Loucy (cell line): ENCODE measurements at regions not wholly inside any gene's neighbourhood (a gene's known extent, or its start where the extent isn't known, plus 50 kb on each side); places are given as distances from the start of the nearest gene placed in this dataset.
A peak's percentile ranks its signal among the peaks of the same experiment; 100 is the strongest.

Experiments used
- H2AFZ ChIP-seq: fragments of 200-600 bp; sonication (generic); 2 replicates; pipeline ENCODE4 v1.6.0; 2016; ENCODE audit warnings: antibody characterized with exemption, mild to moderate bottlenecking, low read length, moderate library complexity
- H3F3A ChIP-seq: fragments of 200-600 bp; 2 replicates; pipeline ENCODE4 v1.6.0; 2016; ENCODE audit warnings: antibody characterized with exemption, low read depth, mild to moderate bottlenecking
- H3K27me3 ChIP-seq: fragments of 200-600 bp; sonication (generic); 2 replicates; pipeline ENCODE4 v1.6.1; 2014; ENCODE audit warnings: low read length, mild to moderate bottlenecking; ENCODE audit not compliant: insufficient read depth, poor library complexity, severe bottlenecking
- H3K36me3 ChIP-seq: fragments of 200-600 bp; sonication (generic); 2 replicates; pipeline ENCODE4 v1.6.1; 2016; ENCODE audit warnings: low read length; ENCODE audit not compliant: insufficient read depth
- H3K4me1 ChIP-seq: fragments of 200-600 bp; sonication (generic); 2 replicates; pipeline ENCODE4 v1.5.1; 2014; ENCODE audit warnings: low read length, mild to moderate bottlenecking; ENCODE audit not compliant: insufficient read depth, poor library complexity, severe bottlenecking
- H3K4me2 ChIP-seq: fragments of 200-600 bp; sonication (generic); 2 replicates; pipeline ENCODE4 v1.6.0; 2014; ENCODE audit warnings: antibody characterized with exemption, low read length, low read depth, mild to moderate bottlenecking; ENCODE audit not compliant: poor library complexity, severe bottlenecking
- H3K4me3 ChIP-seq: fragments of 200-600 bp; sonication (generic); 2 replicates; pipeline ENCODE4 v1.5.1; 2014; ENCODE audit warnings: low read length, mild to moderate bottlenecking, mixed read lengths; ENCODE audit not compliant: poor library complexity, severe bottlenecking
- H3K79me2 ChIP-seq: fragments of 200-600 bp; sonication (generic); 2 replicates; pipeline ENCODE4 v1.6.1; 2014; ENCODE audit warnings: low read length; ENCODE audit not compliant: insufficient read depth
- H3K9ac ChIP-seq: fragments of 200-600 bp; sonication (generic); 2 replicates; pipeline ENCODE4 v1.6.0; 2014; ENCODE audit warnings: mild to moderate bottlenecking, low read depth, low read length, moderate library complexity; ENCODE audit not compliant: poor library complexity, severe bottlenecking
- H3K9me2 ChIP-seq: fragments of 200-600 bp; sonication (generic); replicated peaks from 2 replicates; pipeline ENCODE4 v1.6.1; 2016; ENCODE audit warnings: low read depth, low read length, mixed read lengths
- H3K9me3 ChIP-seq: fragments of 200-600 bp; sonication (generic); 2 replicates; pipeline ENCODE4 v1.6.1; 2014; ENCODE audit warnings: mild to moderate bottlenecking, antibody characterized with exemption, low read length, low read depth; ENCODE audit not compliant: insufficient read depth
- H4K20me1 ChIP-seq: fragments of 200-600 bp; sonication (generic); 2 replicates; pipeline ENCODE4 v1.6.0; 2014; ENCODE audit warnings: antibody characterized with exemption, low read length, mild to moderate bottlenecking; ENCODE audit not compliant: insufficient read depth, poor library complexity, severe bottlenecking
- EZH2phosphoT487 ChIP-seq: fragments of 200-600 bp; IDR thresholded peaks from 2 replicates; pipeline ENCODE4 v1.6.1; 2018; ENCODE audit warnings: antibody characterized with exemption, mild to moderate bottlenecking, moderate library complexity, borderline replicate concordance
- TF ChIP-seq, protein P1 (sequence below): fragments of 200-600 bp; sonication (generic); conservative IDR thresholded peaks from 2 replicates; pipeline ENCODE4 v1.5.1; 2014; ENCODE audit warnings: mild to moderate bottlenecking, antibody characterized with exemption, low read length

DNA sequence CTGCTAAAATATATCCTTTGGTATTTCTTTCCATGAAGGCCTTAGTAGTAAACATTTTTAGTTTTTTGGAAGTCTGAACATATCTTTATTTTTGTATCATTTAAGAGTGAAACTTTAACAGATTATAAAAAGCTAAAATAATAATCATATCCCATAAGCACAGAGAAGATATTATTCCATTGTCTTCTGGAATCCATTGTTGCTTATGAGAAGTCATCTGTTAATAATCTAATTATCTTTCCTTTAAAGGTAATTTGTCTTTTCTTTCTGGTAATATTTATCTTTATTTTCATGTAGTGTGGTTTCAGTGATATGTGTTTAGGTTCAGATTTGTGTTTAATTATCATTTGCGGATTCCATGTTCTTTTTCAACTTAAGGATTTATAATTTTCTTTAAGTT, 261.7 kb downstream of the MSRB3 start:
- no peak overlapping the region for H3K9ac ChIP-seq
- no peaks in the 10 kb centered on the region for H3K79me2 ChIP-seq
- no peak overlapping the region for H3K4me3 ChIP-seq
- no peaks in the 10 kb centered on the region for H3K9me2 ChIP-seq
- H2AFZ ChIP-seq, result no peak overlapping the region
- no peaks in the 10 kb centered on the region for H3K36me3 ChIP-seq
- H3F3A ChIP-seq, result no peaks in the 10 kb centered on the region
- H3K27me3 ChIP-seq, result no peaks in the 10 kb centered on the region
- no peak overlapping the region for H3K4me2 ChIP-seq
- peaks cover 1% of the 10 kb centered on the region for H3K4me1 ChIP-seq
- TF ChIP-seq EZH2phosphoT487, result no peak
- TF ChIP-seq, protein P1, sequence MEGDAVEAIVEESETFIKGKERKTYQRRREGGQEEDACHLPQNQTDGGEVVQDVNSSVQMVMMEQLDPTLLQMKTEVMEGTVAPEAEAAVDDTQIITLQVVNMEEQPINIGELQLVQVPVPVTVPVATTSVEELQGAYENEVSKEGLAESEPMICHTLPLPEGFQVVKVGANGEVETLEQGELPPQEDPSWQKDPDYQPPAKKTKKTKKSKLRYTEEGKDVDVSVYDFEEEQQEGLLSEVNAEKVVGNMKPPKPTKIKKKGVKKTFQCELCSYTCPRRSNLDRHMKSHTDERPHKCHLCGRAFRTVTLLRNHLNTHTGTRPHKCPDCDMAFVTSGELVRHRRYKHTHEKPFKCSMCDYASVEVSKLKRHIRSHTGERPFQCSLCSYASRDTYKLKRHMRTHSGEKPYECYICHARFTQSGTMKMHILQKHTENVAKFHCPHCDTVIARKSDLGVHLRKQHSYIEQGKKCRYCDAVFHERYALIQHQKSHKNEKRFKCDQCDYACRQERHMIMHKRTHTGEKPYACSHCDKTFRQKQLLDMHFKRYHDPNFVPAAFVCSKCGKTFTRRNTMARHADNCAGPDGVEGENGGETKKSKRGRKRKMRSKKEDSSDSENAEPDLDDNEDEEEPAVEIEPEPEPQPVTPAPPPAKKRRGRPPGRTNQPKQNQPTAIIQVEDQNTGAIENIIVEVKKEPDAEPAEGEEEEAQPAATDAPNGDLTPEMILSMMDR, result no peak
- no peaks in the 10 kb centered on the region for H4K20me1 ChIP-seq
- H3K9me3 ChIP-seq, result no peaks in the 10 kb centered on the region; the same call in 1 of the 2 replicates

DNA sequence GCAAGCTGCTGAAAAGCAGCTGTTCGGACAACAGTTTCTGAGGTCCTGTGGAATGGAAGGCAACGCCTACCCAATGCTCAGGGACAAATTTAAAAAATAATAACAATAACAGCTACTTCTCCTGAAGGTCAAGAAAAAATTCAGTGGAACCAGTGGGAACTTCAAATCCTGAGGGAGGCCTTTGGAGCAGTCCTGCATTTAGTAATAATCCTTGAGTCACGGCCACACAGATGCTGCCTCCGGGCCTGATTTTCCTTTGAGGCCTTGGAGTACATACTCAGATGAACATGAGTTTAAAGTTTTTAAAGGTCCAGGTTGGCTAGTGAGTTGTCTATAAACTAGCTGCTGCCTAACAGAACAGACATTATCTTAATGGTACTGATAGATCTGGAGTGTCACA, 268.0 kb downstream of the MSRB3 start:
- H2AFZ ChIP-seq, result no peak overlapping the region
- H3K36me3 ChIP-seq, result no peaks in the 10 kb centered on the region
- H3K4me1 ChIP-seq, result no peaks in the 10 kb centered on the region
- no peaks in the 10 kb centered on the region for H4K20me1 ChIP-seq
- H3K9me2 ChIP-seq, result no peaks in the 10 kb centered on the region
- H3K4me2 ChIP-seq, result no peak overlapping the region
- H3K9me3 ChIP-seq, result no peaks in the 10 kb centered on the region
- no peak overlapping the region for H3K4me3 ChIP-seq
- H3K79me2 ChIP-seq, result no peaks in the 10 kb centered on the region
- no peaks in the 10 kb centered on the region for H3F3A ChIP-seq
- no peak overlapping the region for H3K9ac ChIP-seq
- TF ChIP-seq, protein P1, result no peak
- TF ChIP-seq EZH2phosphoT487, result no peak
- H3K27me3 ChIP-seq, result no peaks in the 10 kb centered on the region

DNA sequence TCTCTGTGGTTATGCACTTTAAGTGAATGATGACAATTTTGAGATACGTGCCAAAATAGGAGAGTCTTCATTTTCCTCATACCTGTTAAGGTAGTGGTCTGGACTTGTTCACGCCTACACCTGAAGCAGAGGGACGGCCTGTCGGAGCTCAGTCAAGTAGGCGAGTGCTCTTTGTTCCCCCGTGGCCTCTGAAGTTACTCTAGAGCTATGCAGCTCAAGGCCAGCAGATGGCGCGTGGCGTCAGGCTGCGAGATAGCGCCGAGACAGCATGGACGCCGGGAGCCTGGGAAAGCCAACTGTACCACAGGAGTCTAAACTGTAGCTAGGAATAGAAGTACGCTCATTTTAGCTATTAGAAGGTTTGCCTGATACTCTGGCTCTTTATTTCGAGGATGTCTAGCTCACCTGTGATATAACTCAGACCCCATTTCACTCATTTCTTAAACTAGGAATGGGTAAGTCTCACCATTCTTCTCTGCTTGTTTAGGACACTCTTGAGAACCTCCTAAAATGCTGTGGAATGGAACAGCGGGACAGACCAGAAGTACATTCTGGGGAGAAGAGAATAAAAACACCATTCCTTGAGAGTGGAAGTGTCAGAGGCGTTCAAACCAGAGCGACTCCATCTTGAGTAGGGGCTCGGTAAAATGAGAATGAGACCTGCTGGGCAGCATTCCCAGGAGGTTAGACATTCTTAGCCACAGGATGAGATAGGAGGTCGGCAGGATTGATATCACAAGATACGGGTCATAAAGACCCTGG, 267.4 kb upstream of the HMGA2 start:
- peak overlapping the region; percentile 95 for H2AFZ ChIP-seq
- no peaks in the 10 kb centered on the region for H3K4me1 ChIP-seq
- no peaks in the 10 kb centered on the region for H3K27me3 ChIP-seq
- no peak overlapping the region for H3K9ac ChIP-seq
- H3K4me3 ChIP-seq, result peak overlapping the region; percentile 15
- no peaks in the 10 kb centered on the region for H3K36me3 ChIP-seq
- no peaks in the 10 kb centered on the region for H3K9me3 ChIP-seq
- TF ChIP-seq, protein P1, result peak; percentile 90
- TF ChIP-seq EZH2phosphoT487, result no peak
- H3K79me2 ChIP-seq, result no peaks in the 10 kb centered on the region
- H3F3A ChIP-seq, result no peaks in the 10 kb centered on the region
- no peaks in the 10 kb centered on the region for H3K9me2 ChIP-seq
- no peaks in the 10 kb centered on the region for H4K20me1 ChIP-seq
- H3K4me2 ChIP-seq, result peak overlapping the region; percentile 53
